ENCODE measurements at regions not wholly inside any gene's neighbourhood (a gene's known extent, or its start where the extent isn't known, plus 50 kb on each side); places are given as distances from the start of the nearest gene placed in this dataset.
A peak's percentile ranks its signal among the peaks of the same experiment; 100 is the strongest.

GRCh38 chr10:10886861-10887531, 130.7 kb upstream of the CELF2 start:
- no peak overlapping the region for H3K4me3 ChIP-seq (ENCODE audit: low read depth, low read length)
- DNase-seq (ENCODE audit: low read depth), result no peak
- no peak for TF ChIP-seq CTCF (conservative IDR thresholded peaks at IDR 0.05; ENCODE audit: low read depth, low read length)

GRCh38 chr10:10891124-10892082, 126.3 kb upstream of the CELF2 start:
- TF ChIP-seq CTCF (conservative IDR thresholded peaks at IDR 0.05; ENCODE audit: low read depth, low read length), result no peak
- DNase-seq (ENCODE audit: low read depth), result peak; percentile 88
- no peak overlapping the region for H3K4me3 ChIP-seq (ENCODE audit: low read depth, low read length)

DNA sequence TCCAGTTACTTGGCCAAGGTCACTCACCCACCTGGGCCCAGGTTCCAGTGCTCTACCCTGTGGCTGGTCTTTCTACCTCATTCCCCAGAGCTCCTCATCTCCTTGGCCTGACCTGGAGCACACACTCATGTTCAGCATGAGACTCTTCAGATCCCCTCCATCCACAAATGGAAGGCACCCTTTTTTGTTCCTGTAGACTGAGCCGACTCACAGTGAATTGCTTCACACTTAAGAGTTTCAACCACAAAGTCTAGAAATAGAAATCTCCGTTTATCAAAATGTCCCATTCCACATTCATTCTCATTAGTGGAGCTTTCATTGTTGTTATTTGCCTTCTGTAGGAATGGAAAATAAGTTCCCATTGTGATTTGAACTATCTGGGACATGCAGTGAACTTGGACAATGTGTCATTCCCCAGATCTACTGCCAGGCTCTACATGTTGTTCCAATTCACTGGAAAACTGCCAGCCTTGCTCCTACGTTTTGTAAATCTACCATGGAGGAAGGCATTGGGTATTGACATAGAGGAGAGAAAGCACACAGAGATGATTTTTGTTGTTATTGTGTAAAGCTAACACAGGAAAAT, 125.3 kb upstream of the CELF2 start:
- no peak overlapping the region for H3K4me3 ChIP-seq (ENCODE audit: low read depth, low read length)
- TF ChIP-seq CTCF (conservative IDR thresholded peaks at IDR 0.05; ENCODE audit: low read depth, low read length), result no peak
- DNase-seq (ENCODE audit: low read depth), result no peak

DNA sequence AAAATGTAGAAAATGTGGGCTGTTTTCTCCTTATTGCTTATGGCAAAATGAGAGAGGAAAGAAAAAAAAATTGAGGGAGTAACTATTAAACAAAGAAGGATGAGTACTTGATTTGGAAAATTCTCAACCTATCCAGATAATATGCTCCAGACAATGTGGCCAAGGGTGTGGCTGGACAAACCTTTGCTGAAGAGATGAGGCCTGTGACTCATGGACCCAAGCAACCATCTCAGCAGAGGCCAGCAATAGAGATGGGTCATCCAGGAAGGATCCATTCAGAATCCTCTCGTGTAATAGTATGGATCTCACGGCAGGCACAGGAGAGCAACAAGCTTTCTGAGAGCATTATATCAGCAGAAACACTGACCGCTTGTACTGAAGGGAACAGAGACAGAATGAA, 120.3 kb upstream of the CELF2 start:
- H3K4me3 ChIP-seq (ENCODE audit: low read depth, low read length), result no peak overlapping the region
- DNase-seq (ENCODE audit: low read depth), result no peak
- no peak for TF ChIP-seq CTCF (conservative IDR thresholded peaks at IDR 0.05; ENCODE audit: low read depth, low read length)

DNA sequence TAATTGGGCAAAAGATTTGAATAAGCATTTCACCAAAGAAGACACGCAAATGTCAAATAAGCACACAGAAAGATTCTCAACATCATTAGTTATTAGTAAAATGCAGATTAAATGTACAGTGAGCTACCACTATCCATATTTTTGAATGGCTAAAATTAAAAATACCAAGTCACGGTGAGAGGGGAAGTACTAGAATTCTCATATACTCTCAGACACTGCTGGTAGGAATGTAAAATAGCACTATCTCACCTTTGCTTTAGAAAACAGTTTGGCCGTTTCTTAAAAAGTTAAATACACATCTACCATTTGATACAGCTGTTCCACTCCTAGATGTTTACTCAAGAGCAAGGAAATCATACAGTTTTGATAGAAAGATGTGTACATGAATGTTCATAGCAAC, 115.8 kb upstream of the CELF2 start:
- H3K4me3 ChIP-seq (ENCODE audit: low read depth, low read length), result no peak overlapping the region
- no peak for TF ChIP-seq CTCF (conservative IDR thresholded peaks at IDR 0.05; ENCODE audit: low read depth, low read length)
- DNase-seq (ENCODE audit: low read depth), result no peak

- no peak for TF ChIP-seq CTCF (conservative IDR thresholded peaks at IDR 0.05; ENCODE audit: low read depth, low read length)
- no peak overlapping the region for H3K4me3 ChIP-seq (ENCODE audit: low read depth, low read length)
- DNase-seq (ENCODE audit: low read depth), result no peak
These were observed 114.7 kb upstream of the CELF2 start for GRCh38 chr10:10902951-10903350.

All from choroid plexus epithelial cell (primary cell).